ENCODE measurements at regions not wholly inside any gene's neighbourhood (a gene's known extent, or its start where the extent isn't known, plus 50 kb on each side); places are given as distances from the start of the nearest gene placed in this dataset.

DNA sequence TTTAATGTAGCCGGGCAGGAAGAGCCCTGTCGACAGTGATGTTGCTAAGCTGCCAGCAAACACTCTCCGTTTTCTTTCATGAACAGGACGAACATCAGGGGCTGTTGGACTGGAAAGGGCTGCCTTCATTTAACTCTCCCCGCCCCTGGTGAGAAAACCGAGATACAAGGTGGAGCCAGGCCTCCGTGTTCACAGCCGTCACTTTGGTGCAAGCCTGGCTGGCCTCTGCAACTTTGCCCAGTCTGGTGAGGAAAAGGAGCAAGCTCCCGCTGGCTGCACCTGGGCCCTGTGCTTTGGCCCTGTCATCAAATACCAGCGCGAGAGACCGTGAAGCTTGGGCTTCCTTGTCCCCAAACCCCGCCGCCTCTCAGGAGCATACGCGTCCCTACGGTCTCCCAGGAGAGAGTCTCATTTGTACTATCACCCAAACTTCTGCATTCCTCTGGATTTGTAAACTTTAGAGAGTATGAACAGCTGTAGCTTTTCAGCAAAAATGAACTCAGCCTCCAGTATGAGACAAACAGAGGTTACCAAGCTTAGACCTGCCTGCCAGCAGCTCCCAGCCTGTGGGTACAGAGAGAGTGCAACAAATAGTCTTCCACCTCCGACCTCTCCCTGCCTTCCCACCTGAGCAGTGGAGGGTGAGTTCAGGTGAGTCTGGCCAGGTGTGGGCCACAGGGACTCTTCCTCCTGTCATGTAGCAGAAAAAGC, 445.3 kb upstream of the MGMT start:
- TF ChIP-seq EP400 (IDR thresholded peaks at IDR 0.05) (no peak), HDAC6 (IDR thresholded peaks at IDR 0.05; ENCODE audit: low read depth, low read length) (no peak), THRAP3 (IDR thresholded peaks at IDR 0.05; ENCODE audit: borderline replicate concordance) (no peak)

Data from K562 (cell line).